ENCODE measurements at regions not wholly inside any gene's neighbourhood (a gene's known extent, or its start where the extent isn't known, plus 50 kb on each side); places are given as distances from the start of the nearest gene placed in this dataset.

- H3K9ac ChIP-seq (ENCODE audit: insufficient read depth, low read depth, low read length), result no peak overlapping the region
- no peaks in the 10 kb centered on the region for H3K27me3 ChIP-seq (ENCODE audit: control insufficient read depth in 1 of 2, insufficient read depth in 2 of 2, low read length in 2 of 2)
- DNase-seq (ENCODE audit: low spot score), result no peak
- no peak for FAIRE-seq
- no peak for TF ChIP-seq ZNF549 (CRISPR knock-in tag; IDR thresholded peaks at IDR 0.05)
- 31% methylated on average over 2 of the region's 2 CpGs for WGBS (ENCODE audit: low lambda C conversion rate)
- no peaks in the 10 kb centered on the region for H3K36me3 ChIP-seq (replicated peaks in 1 of 2; ENCODE audit: control insufficient read depth in 1 of 2, insufficient read depth in 2 of 2, low read length in 2 of 2)
- H3K4me2 ChIP-seq (ENCODE audit: low read depth, low read length), result no peak overlapping the region
- ChIA-PET POLR2A (no interaction called here), CTCF (ENCODE audit: low intra/inter-chr PET ratio, low total read pairs) (no interaction called here)
- no peak overlapping the region for H3K4me3 ChIP-seq (replicated peaks in 1 of 3; ENCODE audit: insufficient read depth in 1 of 3, low read depth in 2 of 3, low read length in 3 of 3)
- H2AFZ ChIP-seq (ENCODE audit: low read length), result no peak overlapping the region
- in situ Hi-C loops (cut with HindIII; ENCODE audit: extremely low pct_ligation_motif_present, low pct_unique_long_range_greater_than_20kb) (no loop called here), intact Hi-C loops (cut with micrococcal nuclease; ENCODE audit: unreplicated experiment) (no loop called here)
- H3K9me3 ChIP-seq (ENCODE audit: low read length), result no peaks in the 10 kb centered on the region
- H4K20me1 ChIP-seq (ENCODE audit: insufficient read depth, low read length), result no peaks in the 10 kb centered on the region
- no TSS peak for BruUV-seq (replicated peaks)
- no peaks in the 10 kb centered on the region for H3K4me1 ChIP-seq (ENCODE audit: insufficient read depth, low read length)
- H3K79me2 ChIP-seq (ENCODE audit: insufficient read depth, low read length), result no peaks in the 10 kb centered on the region
- no peak overlapping the region for H3K27ac ChIP-seq (ENCODE audit: extremely low read length, insufficient read depth, low read length)
- no peak for ATAC-seq
Measured at GRCh38 chr18:65287652-65288051, 463.2 kb upstream of the CDH7 start.

- Histone ChIP-seq H3K27ac (ENCODE audit: extremely low read length, insufficient read depth, low read length) (no peak overlapping the region), H3K36me3 (replicated peaks in 1 of 2; ENCODE audit: control insufficient read depth in 1 of 2, insufficient read depth in 2 of 2, low read length in 2 of 2) (no peaks in the 10 kb centered on the region), H3K9me3 (ENCODE audit: low read length) (no peaks in the 10 kb centered on the region), H3K4me3 (replicated peaks in 1 of 3; ENCODE audit: insufficient read depth in 1 of 3, low read depth in 2 of 3, low read length in 3 of 3) (no peak overlapping the region), H3K4me2 (ENCODE audit: low read depth, low read length) (no peak overlapping the region), H3K27me3 (ENCODE audit: control insufficient read depth in 1 of 2, insufficient read depth in 2 of 2, low read length in 2 of 2) (no peaks in the 10 kb centered on the region), H2AFZ (ENCODE audit: low read length) (no peak overlapping the region), H3K79me2 (ENCODE audit: insufficient read depth, low read length) (no peaks in the 10 kb centered on the region), H3K9ac (ENCODE audit: insufficient read depth, low read depth, low read length) (no peak overlapping the region), H4K20me1 (ENCODE audit: insufficient read depth, low read length) (no peaks in the 10 kb centered on the region), H3K4me1 (ENCODE audit: insufficient read depth, low read length) (no peaks in the 10 kb centered on the region)
- FAIRE-seq, result no peak
- no TSS peak for BruUV-seq (replicated peaks)
- intact Hi-C loops (cut with micrococcal nuclease; ENCODE audit: unreplicated experiment) (no loop called here), in situ Hi-C loops (cut with HindIII; ENCODE audit: extremely low pct_ligation_motif_present, low pct_unique_long_range_greater_than_20kb) (no loop called here)
- 0% methylated on average over 1 of the region's 1 CpG for WGBS (ENCODE audit: low lambda C conversion rate)
- ATAC-seq, result no peak
- POLR2A ChIA-PET, result no interaction called here
- CTCF ChIA-PET (ENCODE audit: low intra/inter-chr PET ratio, low total read pairs), result no interaction called here
- no peak for DNase-seq (ENCODE audit: low spot score)
- TF ChIP-seq ZNF691 (CRISPR knock-in tag; IDR thresholded peaks at IDR 0.05; ENCODE audit: borderline replicate concordance, low read depth), result no peak
- TF ChIP-seq SMAD1 (CRISPR knock-in tag; IDR thresholded peaks at IDR 0.05; ENCODE audit: borderline replicate concordance, low read depth), result no peak
- TF ChIP-seq ZNF567 (CRISPR knock-in tag; IDR thresholded peaks at IDR 0.05; ENCODE audit: borderline replicate concordance), result no peak
- no peak for TF ChIP-seq ZBTB10 (CRISPR knock-in tag; IDR thresholded peaks at IDR 0.05; ENCODE audit: borderline replicate concordance)
- no peak for TF ChIP-seq ERF (CRISPR knock-in tag; IDR thresholded peaks at IDR 0.05)
- no peak for TF ChIP-seq NR3C1 (CRISPR knock-in tag; IDR thresholded peaks at IDR 0.05)
- no peak for TF ChIP-seq ZSCAN21 (CRISPR knock-in tag; IDR thresholded peaks at IDR 0.05; ENCODE audit: borderline replicate concordance)
- no peak for TF ChIP-seq POLR2A (IDR thresholded peaks at IDR 0.05; ENCODE audit: insufficient read depth in 1 of 2, low read depth in 2 of 2, low read length in 2 of 2)
- TF ChIP-seq ZNF101 (CRISPR knock-in tag; IDR thresholded peaks at IDR 0.05; ENCODE audit: borderline replicate concordance, low read depth), result no peak
- TF ChIP-seq NFIB (CRISPR knock-in tag; IDR thresholded peaks at IDR 0.05; ENCODE audit: borderline replicate concordance), result no peak
- TF ChIP-seq ZBTB42 (CRISPR knock-in tag; IDR thresholded peaks at IDR 0.05), result no peak
Measured at GRCh38 chr18:65282096-65282495, 468.7 kb upstream of the CDH7 start.
